Peyer's patch (tissue), 4 donors: ENCODE measurements at regions not wholly inside any gene's neighbourhood (a gene's known extent, or its start where the extent isn't known, plus 50 kb on each side); places are given as distances from the start of the nearest gene placed in this dataset.

ENCODE experiments used
- DNase-seq, 3 donors: peaks; one replicate each; pipeline ENCODE4 v3.0.0-alpha.2; 2017 to 2019
- H3K27ac ChIP-seq, 4 donors: fragments of 200-600 bp; sonication (generic); one replicate each; pipeline ENCODE4 v1.5.1; 2016 to 2019
- H3K27me3 ChIP-seq, 2 donors: fragments of 200-600 bp; sonication (generic); one replicate each; pipeline ENCODE4 v1.5.1; 2019
- H3K36me3 ChIP-seq, 3 donors: fragments of 200-600 bp; sonication (generic); one replicate each; pipeline ENCODE4 v1.5.1; 2016 to 2019
- H3K4me1 ChIP-seq, 4 donors: fragments of 200-600 bp; sonication (generic); one replicate each; pipeline ENCODE4 v1.5.1; 2016 to 2019
- H3K4me3 ChIP-seq, 4 donors: fragments of 200-600 bp; sonication (generic); 1 replicate in 3 of 4; 2 replicates in 1 of 4; pipeline ENCODE4 v1.5.1; 2016 to 2019; ENCODE audit warnings: mild to moderate bottlenecking in 1 of 4
- H3K9me3 ChIP-seq, 4 donors: fragments of 200-600 bp; sonication (generic); one replicate each; pipeline ENCODE4 v1.5.1; 2016 to 2019; ENCODE audit warnings: mild to moderate bottlenecking in 1 of 4
- CTCF ChIP-seq, 6 experiments: fragments of 450-650 bp in 4 of 6; fragments of 200-600 bp in 2 of 6; sonication (generic) in 1 of 6; IDR thresholded peaks; one replicate each; pipeline ENCODE4 v1.5.1; 2017 to 2019; ENCODE audit warnings: antibody characterized with exemption in 6 of 6, mild to moderate bottlenecking in 3 of 6, moderate library complexity in 1 of 6
- POLR2A ChIP-seq, 2 donors: fragments of 450-650 bp; IDR thresholded peaks; one replicate each; pipeline ENCODE4 v1.5.1; 2017; ENCODE audit warnings: antibody characterized with exemption in 2 of 2, mild to moderate bottlenecking in 2 of 2, moderate library complexity in 2 of 2

DNA sequence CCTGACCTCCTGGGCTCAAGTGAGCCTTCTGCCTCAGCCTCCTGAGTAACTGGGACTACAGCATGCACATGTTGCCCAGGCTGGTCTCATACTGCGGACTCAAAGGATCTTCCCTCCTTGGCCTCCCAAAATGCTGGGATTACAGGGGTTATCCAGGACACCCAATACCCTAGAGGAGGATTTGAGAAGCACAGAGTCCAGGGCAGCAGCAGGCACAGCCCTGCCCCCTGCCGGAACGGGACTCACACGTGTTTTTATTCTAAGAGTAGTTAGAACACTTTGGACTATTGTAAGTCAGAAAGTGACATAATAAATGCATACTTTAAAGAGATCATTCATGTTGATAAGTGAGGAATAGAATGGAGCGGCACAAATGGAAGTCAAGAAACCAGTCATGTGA, 80.2 kb downstream of the C6orf118 start:
- Histone ChIP-seq H3K9me3 (no peaks in the 10 kb centered on the region), H3K4me3 (no peak overlapping the region), H3K4me1 (no peaks in the 10 kb centered on the region), H3K36me3 (no peaks in the 10 kb centered on the region), H3K27ac (no peak overlapping the region), H3K27me3 (no peaks in the 10 kb centered on the region)
- TF ChIP-seq CTCF (IDR thresholded peaks at IDR 0.05) (no peak), POLR2A (IDR thresholded peaks at IDR 0.05) (no peak)
- DNase-seq = no peak

DNA sequence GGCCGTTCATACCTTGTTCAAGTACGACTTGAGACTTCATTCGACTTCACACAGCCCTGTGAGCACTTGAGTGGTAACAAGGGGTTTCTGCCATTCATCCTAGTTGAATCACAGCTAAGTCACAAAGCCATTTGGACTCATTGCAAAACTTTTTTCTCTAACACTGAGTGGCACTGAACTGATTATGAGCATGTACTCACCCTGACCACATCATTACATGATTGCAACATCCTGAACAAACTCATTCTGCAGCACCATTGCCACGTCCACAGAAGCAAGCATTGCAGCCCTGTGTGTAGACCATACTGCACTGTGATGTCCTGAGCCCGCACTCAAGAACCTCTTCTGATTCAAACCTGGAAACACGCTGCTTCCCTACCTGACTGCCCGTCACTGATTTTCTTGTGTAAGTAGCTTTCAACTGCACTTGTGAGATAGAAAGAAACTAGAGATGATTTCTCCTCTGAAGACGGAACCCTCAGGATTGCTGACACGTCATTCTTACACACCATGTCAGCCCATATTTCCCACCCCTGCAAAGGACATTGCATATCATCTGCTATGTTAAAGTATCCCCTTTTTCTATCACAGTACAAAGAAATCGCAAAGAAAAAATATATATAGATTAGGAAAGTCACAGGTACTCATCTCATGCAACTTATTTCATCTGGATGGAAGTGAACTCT, 81.6 kb downstream of the C6orf118 start:
- no peak for DNase-seq
- no peak overlapping the region for H3K4me3 ChIP-seq
- H3K36me3 ChIP-seq = no peaks in the 10 kb centered on the region
- TF ChIP-seq POLR2A (IDR thresholded peaks at IDR 0.05) = no peak
- no peak for TF ChIP-seq CTCF (IDR thresholded peaks at IDR 0.05)
- H3K27me3 ChIP-seq = no peaks in the 10 kb centered on the region
- no peaks in the 10 kb centered on the region for H3K9me3 ChIP-seq
- no peak overlapping the region for H3K27ac ChIP-seq
- no peaks in the 10 kb centered on the region for H3K4me1 ChIP-seq

DNA sequence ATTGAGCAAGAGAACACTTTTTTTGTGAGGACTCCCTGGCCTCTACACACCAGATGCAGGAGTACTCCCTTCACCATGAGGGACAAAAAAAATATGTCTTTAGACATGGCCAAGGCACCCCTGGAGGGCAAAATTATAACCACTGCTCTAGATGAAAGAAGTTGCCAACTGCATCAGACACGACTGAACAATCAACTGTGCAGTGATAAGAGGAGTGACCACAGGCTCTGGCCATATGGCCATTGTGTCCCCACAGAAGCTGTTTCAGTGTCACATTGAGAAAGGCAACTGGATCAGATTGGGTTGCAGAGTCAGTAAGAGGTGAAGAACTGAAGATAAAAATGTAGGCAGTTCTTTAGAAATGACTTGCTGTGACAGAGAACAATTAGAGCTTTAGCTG, 85.7 kb downstream of the C6orf118 start:
- H3K27me3 ChIP-seq = no peaks in the 10 kb centered on the region
- no peaks in the 10 kb centered on the region for H3K9me3 ChIP-seq
- H3K36me3 ChIP-seq = no peaks in the 10 kb centered on the region

DNA sequence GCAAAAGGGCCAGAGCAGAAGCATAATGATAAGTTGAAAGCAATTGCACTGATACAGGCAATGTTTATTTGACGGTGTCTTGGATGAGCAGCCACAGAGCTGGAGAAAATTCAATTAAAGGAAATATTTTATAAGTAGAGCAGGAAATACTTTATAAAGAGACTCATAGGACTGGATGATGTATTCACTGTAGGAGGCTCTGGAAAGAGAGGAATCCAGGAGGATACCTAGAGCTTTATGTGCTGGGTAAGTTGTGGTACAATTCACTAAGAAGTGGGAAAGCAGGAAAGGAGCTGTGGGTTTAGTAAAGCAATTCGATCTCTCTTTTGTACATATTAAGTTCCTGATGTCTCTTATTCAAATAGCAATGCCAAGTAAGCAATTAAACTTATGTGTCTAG, 86.3 kb downstream of the C6orf118 start:
- no peak for DNase-seq
- TF ChIP-seq POLR2A (IDR thresholded peaks at IDR 0.05) = no peak
- TF ChIP-seq CTCF (IDR thresholded peaks at IDR 0.05) = no peak
- Histone ChIP-seq H3K36me3 (no peaks in the 10 kb centered on the region), H3K4me1 (no peaks in the 10 kb centered on the region), H3K27ac (no peak overlapping the region), H3K27me3 (no peaks in the 10 kb centered on the region), H3K4me3 (no peak overlapping the region), H3K9me3 (no peaks in the 10 kb centered on the region)

More for the DNA sequence above, 85.7 kb downstream of the C6orf118 start:
- no peak overlapping the region for H3K27ac ChIP-seq
- DNase-seq = no peak
- no peak overlapping the region for H3K4me3 ChIP-seq
- no peaks in the 10 kb centered on the region for H3K4me1 ChIP-seq
- TF ChIP-seq CTCF (IDR thresholded peaks at IDR 0.05) = no peak
- TF ChIP-seq POLR2A (IDR thresholded peaks at IDR 0.05) = no peak

GRCh38 chr6:165222315-165223025, 86.9 kb downstream of the C6orf118 start:
- no peaks in the 10 kb centered on the region for H3K27me3 ChIP-seq
- H3K4me1 ChIP-seq = no peaks in the 10 kb centered on the region
- H3K9me3 ChIP-seq = no peaks in the 10 kb centered on the region
- H3K36me3 ChIP-seq = no peaks in the 10 kb centered on the region
- H3K4me3 ChIP-seq = no peak overlapping the region
- no peak for TF ChIP-seq CTCF (IDR thresholded peaks at IDR 0.05)
- TF ChIP-seq POLR2A (IDR thresholded peaks at IDR 0.05) = no peak
- no peak for DNase-seq
- H3K27ac ChIP-seq = no peak overlapping the region
